ENCODE measurements at regions not wholly inside any gene's neighbourhood (a gene's known extent, or its start where the extent isn't known, plus 50 kb on each side); places are given as distances from the start of the nearest gene placed in this dataset.

DNA sequence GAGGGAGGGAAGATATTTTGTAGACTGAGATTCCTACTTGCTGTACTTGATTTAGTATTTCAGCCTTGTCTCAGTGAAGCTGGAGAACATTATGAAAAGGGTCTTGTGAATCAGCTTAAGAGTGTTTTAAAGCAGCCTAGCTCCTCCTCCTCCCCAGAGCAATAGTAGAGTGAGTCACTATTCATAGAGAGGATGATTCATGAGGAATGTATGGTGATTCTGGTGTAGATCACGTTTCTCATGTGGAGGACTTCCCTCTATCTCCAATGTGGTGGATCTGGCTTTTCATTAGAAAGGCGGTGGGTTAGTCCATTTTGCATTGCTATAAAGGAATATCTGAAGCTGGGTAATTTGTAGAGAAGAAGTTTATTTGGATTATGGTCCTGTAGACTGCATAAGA, 340.1 kb upstream of the CHRM2 start:
- TF ChIP-seq, protein P1, sequence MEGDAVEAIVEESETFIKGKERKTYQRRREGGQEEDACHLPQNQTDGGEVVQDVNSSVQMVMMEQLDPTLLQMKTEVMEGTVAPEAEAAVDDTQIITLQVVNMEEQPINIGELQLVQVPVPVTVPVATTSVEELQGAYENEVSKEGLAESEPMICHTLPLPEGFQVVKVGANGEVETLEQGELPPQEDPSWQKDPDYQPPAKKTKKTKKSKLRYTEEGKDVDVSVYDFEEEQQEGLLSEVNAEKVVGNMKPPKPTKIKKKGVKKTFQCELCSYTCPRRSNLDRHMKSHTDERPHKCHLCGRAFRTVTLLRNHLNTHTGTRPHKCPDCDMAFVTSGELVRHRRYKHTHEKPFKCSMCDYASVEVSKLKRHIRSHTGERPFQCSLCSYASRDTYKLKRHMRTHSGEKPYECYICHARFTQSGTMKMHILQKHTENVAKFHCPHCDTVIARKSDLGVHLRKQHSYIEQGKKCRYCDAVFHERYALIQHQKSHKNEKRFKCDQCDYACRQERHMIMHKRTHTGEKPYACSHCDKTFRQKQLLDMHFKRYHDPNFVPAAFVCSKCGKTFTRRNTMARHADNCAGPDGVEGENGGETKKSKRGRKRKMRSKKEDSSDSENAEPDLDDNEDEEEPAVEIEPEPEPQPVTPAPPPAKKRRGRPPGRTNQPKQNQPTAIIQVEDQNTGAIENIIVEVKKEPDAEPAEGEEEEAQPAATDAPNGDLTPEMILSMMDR (IDR thresholded peaks at IDR 0.05): no peak
- peaks cover 0 to 18% of the 10 kb centered on the region in 2 donors for H3K9me3 ChIP-seq
- H3K4me1 ChIP-seq: no peaks in the 10 kb centered on the region
- no peak overlapping the region for H3K4me3 ChIP-seq
- ATAC-seq (no peak), DNase-seq (no peak)
- no peaks in the 10 kb centered on the region for H3K36me3 ChIP-seq
- no peaks in the 10 kb centered on the region for H3K27me3 ChIP-seq
- intact Hi-C loops (cut with DNase I): no loop called here
- H3K27ac ChIP-seq: no peak overlapping the region

DNA sequence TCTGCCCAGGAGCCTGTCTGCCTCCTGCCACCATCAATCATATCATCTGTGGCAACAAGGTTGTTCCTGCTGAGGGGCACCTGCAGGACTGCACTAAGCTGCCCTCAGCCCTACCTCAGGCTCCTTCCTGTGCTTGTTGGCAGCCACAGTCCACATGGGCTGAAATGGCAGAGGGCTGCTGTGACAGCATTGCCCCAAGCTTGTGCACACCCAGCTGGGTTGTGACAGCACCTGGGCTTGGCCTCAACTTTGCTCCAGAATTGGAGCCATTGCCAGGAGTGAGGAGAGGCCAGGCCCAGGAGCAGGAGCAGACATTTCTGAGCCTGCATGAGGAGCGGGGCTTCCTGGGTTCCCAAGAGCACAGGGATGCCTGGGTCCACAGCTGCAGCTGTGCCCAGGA, 340.9 kb upstream of the CHRM2 start:
- no peaks in the 10 kb centered on the region for H3K36me3 ChIP-seq
- TF ChIP-seq, protein P1 (IDR thresholded peaks at IDR 0.05): no peak
- no peaks in the 10 kb centered on the region for H3K27me3 ChIP-seq
- no peak overlapping the region for H3K4me3 ChIP-seq
- peaks cover 0 to 18% of the 10 kb centered on the region in 2 donors for H3K9me3 ChIP-seq
- H3K4me1 ChIP-seq: no peaks in the 10 kb centered on the region
- DNase-seq (no peak), ATAC-seq (no peak)
- H3K27ac ChIP-seq: no peak overlapping the region
- intact Hi-C loops (cut with DNase I): no loop called here

DNA sequence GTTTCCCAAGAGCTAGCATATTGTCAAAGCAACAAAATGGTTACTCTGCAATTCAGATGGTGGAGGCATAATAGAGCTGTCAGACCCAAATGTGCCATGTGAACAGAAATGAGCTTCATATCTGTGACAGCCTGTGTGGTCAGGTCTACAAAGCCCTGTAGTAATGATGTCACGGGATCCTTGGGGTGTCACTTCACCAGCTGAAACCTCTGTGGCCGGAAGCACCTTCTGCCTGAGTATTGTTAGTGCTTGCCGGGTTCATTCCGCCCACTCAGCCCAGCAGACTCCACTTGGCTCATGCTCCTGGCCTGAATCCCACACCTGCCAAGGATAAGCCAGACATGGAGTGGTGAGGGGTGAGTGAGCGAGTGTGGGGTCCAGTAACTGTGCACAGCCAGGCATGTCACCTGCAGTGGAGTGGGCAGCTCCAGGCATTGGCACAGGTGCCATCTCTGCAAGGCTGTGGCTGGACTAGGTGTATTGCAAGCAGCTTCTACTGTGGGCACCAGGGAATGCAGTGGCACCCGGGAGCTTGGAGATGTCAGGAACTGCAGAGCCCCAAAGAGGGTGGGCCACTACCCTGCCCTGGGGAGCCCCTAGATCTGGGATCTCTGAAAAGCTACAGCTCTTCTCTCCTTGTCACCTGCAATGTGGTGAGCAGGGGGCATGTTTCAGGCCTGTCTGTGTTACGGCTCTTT, 341.9 kb upstream of the CHRM2 start:
- TF ChIP-seq, protein P1 (IDR thresholded peaks at IDR 0.05): no peak
- Histone ChIP-seq H3K36me3 (no peaks in the 10 kb centered on the region), H3K27ac (no peak overlapping the region), H3K27me3 (no peaks in the 10 kb centered on the region), H3K4me1 (no peaks in the 10 kb centered on the region), H3K4me3 (no peak overlapping the region), H3K9me3 (peaks cover 0 to 18% of the 10 kb centered on the region in 2 donors)
- intact Hi-C loops (cut with DNase I): no loop called here
- DNase-seq (no peak), ATAC-seq (no peak)

DNA sequence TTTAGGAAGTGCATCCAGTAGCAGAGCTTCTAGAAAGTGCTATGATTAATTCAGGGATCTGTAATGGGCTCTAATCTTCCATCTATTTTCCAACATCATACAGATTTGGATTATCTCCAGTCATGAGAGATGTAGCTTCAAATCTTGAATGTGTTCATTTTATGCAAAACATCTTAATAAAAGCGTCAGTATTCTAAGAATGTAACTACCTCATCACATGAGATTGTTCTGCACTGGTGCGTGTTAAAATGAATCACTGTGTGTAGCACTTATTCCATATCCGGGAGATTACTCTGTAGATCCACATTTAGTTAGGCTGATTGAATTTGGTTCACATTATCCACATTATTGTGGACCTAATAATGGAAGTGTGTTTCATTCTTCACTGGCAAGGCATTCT, 344.9 kb upstream of the CHRM2 start:
- no peak for ATAC-seq
- Histone ChIP-seq H3K4me1 (no peaks in the 10 kb centered on the region), H3K27ac (no peak overlapping the region), H3K4me3 (no peak overlapping the region), H3K27me3 (no peaks in the 10 kb centered on the region), H3K36me3 (no peaks in the 10 kb centered on the region), H3K9me3 (peaks cover 0 to 18% of the 10 kb centered on the region in 2 donors)
- no peak for DNase-seq
- intact Hi-C loops (cut with DNase I): no loop called here
- TF ChIP-seq, protein P1 (IDR thresholded peaks at IDR 0.05): no peak

DNA sequence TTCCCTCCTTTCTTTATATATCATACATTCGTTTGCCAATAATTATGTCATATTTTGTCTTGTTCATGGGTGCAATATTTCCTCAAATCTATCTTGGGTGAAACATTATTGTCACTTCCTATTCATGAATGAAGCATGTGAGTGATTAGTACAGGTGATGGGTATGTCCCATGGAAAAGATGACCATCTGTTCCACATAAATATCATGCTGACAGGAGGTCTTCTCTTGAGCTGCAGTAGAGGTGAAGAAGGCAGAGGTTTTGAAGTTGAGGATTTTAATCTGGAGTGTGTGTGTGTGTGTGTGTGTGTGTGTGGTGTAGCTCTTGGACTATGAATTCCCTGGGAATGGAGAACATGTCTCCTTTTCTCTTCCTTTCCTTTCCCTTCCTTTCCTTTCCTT, 350.5 kb upstream of the CHRM2 start:
- TF ChIP-seq, protein P1 (IDR thresholded peaks at IDR 0.05): no peak
- Histone ChIP-seq H3K36me3 (no peaks in the 10 kb centered on the region), H3K4me1 (no peaks in the 10 kb centered on the region), H3K27ac (no peak overlapping the region), H3K4me3 (no peak overlapping the region), H3K9me3 (no peaks in the 10 kb centered on the region), H3K27me3 (no peaks in the 10 kb centered on the region)
- no peak for ATAC-seq
- no peak for DNase-seq
- intact Hi-C loops (cut with DNase I): no loop called here

All from left lung (tissue), 4 donors.